HG03095 (cell line): ENCODE measurements at regions not wholly inside any gene's neighbourhood (a gene's known extent, or its start where the extent isn't known, plus 50 kb on each side); places are given as distances from the start of the nearest gene placed in this dataset.
"Not testable (repeated sequence)": the region's sequence is repeated elsewhere in the genome, so short reads cannot be mapped to it uniquely, and the experiment has no call there.

Experiments used
- ATAC-seq: cut with Tn5 transposase; IDR thresholded peaks from one replicate; pipeline ENCODE4 v1.9.1; 2021; ENCODE audit warnings: moderate library complexity; ENCODE audit not compliant: unreplicated experiment

DNA sequence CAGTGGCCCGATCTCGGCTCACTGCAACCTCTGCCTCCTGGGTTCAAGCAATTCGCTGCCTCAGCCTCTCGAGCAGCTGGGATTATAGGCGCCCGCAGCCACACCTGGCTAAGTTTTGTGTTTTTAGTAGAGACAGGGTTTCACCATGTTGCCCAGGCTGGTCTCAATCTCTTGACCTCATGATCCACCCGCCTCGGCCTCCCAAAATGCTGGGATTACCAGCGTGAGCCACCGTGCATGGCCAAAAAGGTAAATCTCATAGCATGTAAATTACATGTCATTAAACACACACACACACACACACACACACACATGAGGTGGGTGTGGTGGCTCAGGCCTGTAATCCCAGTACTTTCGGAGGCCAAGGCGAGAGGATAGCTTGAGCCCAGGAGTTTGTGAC lies 53.7 kb upstream of the SEPTIN5 start:
- ATAC-seq: not testable (repeated sequence)

DNA sequence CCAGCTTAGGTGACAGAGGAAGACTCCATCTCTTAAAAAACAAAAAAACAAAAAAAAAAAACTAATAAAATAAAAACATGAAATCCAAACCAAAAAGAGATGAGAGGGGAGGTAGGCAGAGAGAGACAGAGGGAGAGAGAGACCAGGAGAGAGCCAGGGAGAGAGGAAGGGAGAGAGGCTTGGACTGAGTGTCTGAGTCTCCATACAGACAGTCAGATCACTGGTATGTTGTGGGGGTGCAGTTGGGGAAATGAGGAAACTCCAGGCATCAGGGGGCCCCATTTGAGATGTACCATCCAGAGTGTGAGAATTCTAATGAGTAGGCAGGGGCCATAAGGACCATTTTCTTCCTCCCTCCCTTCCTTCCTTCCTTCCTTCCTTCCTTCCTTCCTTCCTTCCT lies 53.1 kb upstream of the SEPTIN5 start:
- no peak for ATAC-seq

DNA sequence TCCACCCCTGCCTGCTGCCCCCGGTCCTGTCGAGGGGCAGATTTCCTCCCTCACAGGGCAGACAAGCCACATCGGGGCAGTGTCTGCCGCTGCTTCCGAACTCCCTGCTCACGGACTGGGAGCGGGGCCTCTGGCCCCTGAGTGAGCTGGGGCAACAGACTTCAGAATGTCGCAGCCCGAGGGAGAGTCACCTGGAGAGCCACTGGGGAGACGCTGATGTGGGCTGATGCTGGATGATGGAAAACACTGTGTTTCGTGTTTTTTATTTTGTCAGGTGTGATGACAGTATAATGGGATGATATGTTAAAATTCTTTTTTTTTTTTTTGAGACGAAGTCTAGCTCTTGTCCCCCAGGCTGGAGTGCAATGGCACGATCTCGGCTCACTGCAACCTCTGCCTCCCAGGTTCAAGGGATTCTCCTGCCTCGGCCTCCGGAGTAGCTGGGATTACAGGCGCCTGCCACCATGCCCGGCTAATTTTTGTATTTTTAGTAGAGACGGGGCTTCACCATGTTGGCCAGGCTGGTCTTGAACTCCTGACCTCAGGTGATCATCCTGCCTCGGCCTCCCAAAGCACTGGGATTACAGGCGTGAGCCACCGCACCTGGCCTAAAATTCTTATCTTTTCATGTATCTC lies 52.1 kb upstream of the SEPTIN5 start:
- not testable (repeated sequence) for ATAC-seq

DNA sequence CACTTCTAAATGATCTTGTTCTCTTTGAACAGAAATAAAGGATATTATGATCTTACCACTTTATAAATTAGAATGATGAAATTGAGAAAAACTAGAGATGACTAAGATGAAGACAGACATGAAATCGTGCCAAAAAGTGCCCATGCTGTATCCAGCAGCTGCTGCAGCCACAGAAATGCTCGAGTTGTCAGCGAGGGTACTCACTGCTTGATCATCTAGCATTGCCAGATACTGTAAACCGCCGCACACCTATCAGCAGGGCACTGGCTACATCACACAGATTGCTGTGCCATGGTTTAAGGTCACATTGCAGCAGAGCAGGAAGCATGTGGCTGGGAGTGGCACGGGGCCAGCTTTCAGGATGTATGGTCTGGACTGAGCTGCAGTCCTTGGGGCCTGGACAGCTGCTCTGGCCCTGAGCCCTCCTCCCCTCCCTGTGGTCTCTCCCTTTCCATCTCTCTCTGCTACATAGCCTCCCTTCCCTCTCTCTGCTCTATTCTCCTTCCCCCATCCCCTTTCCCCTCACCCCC lies 51.0 kb upstream of the SEPTIN5 start:
- ATAC-seq: no peak

DNA sequence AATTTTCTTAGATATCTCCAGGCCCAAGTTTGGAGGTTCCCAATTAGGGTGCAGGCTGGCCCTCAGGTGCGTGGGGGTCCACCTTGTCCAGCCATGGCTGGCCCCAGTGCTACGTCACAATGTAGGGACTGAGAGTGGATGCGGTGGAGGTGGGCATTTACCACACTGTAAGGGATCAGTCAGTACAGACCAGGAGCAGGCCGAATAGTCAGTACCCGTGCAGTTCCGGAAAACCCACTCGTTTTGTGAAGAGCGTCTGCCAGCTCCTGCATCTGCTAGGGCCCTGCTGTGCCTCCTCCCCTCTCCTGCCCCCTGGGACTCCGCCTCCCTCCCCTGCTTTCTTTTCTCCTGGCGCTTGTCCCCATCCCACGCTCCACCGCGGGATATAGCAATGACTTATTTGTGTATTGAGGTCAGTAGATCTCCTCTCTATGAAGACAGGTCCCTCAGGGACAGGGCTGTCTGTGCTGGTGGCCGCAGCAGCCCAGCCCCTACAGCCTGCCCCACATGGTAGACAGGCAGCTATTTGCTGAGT lies 50.4 kb upstream of the SEPTIN5 start:
- ATAC-seq: no peak

DNA sequence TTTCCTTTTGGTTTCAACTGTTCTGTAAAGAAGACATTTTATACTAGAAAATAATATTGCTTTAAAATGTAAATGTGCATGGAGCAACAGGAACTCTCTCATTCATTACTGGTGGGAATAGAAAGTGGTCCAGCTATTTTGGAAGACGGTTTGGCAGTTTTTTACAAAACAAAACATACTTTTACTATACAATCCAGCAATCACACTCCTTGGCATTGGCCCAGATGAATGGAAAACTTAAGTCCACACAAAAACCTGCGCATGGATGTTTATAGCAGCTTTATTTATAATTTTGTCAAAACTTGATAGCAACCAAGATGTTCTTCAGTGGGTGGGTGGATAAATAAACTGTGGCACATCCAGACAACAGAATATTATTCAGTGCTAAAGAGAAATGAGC lies 49.9 kb upstream of the SEPTIN5 start:
- ATAC-seq: no peak
